Body of pancreas (tissue), 4 donors: ENCODE measurements at regions not wholly inside any gene's neighbourhood (a gene's known extent, or its start where the extent isn't known, plus 50 kb on each side); places are given as distances from the start of the nearest gene placed in this dataset.

ENCODE experiments used
- CTCF ChIP-seq, 7 experiments: fragments of 450-650 bp in 4 of 7; fragments of 200-600 bp in 3 of 7; sonication (generic) in 3 of 7; IDR thresholded peaks; one replicate each; pipeline ENCODE4 v1.5.1; 2016 to 2019; ENCODE audit warnings: antibody characterized with exemption in 7 of 7
- POLR2A ChIP-seq, 3 donors: fragments of 450-650 bp; IDR thresholded peaks; one replicate each; pipeline ENCODE4 v1.6.1; 2016; ENCODE audit warnings: antibody characterized with exemption in 3 of 3, mild to moderate bottlenecking in 2 of 3

GRCh38 chr6:2381872-2382661 lies 136.7 kb upstream of the GMDS start:
- no peak for TF ChIP-seq POLR2A (IDR thresholded peaks at IDR 0.05)
- no peak for TF ChIP-seq CTCF (IDR thresholded peaks at IDR 0.05)
